Thymus (tissue), 11 donors: ENCODE measurements at regions not wholly inside any gene's neighbourhood (a gene's known extent, or its start where the extent isn't known, plus 50 kb on each side); places are given as distances from the start of the nearest gene placed in this dataset.

Experiments used
- DNase-seq, 9 donors: peaks; one replicate each; pipeline ENCODE4 v3.0.0-alpha.2; 2013; ENCODE audit warnings: low spot score in 9 of 9, low read depth in 6 of 9, missing footprints in 1 of 9
- H3K27ac ChIP-seq, 2 donors: one replicate each; pipeline ENCODE4 v1.5.1; 2013; ENCODE audit warnings: control low read depth in 1 of 2, low read depth in 1 of 2, low read length in 1 of 2, mild to moderate bottlenecking in 1 of 2, moderate library complexity in 1 of 2
- H3K27me3 ChIP-seq, 2 donors: one replicate each; pipeline ENCODE4 v1.5.1; 2013; ENCODE audit warnings: low read length in 1 of 2; ENCODE audit not compliant: control insufficient read depth in 2 of 2, insufficient read depth in 1 of 2
- H3K36me3 ChIP-seq, 2 donors: one replicate each; pipeline ENCODE4 v1.5.1; 2013; ENCODE audit warnings: low read length in 1 of 2, mild to moderate bottlenecking in 1 of 2, moderate library complexity in 1 of 2; ENCODE audit not compliant: control insufficient read depth in 2 of 2, insufficient read depth in 2 of 2
- H3K4me1 ChIP-seq, 2 donors: one replicate each; pipeline ENCODE4 v1.5.1; 2013; ENCODE audit warnings: low read length in 2 of 2; ENCODE audit not compliant: control insufficient read depth in 2 of 2, insufficient read depth in 2 of 2
- H3K4me3 ChIP-seq, 2 donors: one replicate each; pipeline ENCODE4 v1.5.1; 2013; ENCODE audit warnings: low read length in 2 of 2, control low read depth in 1 of 2, mild to moderate bottlenecking in 1 of 2
- H3K9me3 ChIP-seq, 2 donors: one replicate each; pipeline ENCODE4 v1.5.1; 2013; ENCODE audit warnings: low read length in 1 of 2, mild to moderate bottlenecking in 1 of 2; ENCODE audit not compliant: control insufficient read depth in 2 of 2, insufficient read depth in 1 of 2
- WGBS: extraction: QIAGEN DNeasy Blood & Tissue Kit; methylation state at CpG from one replicate; pipeline ENCODE4 v1.1.7; 2013; 5-methylcytosine and 5-hydroxymethylcytosine counted together
- donor health status: healthy.

- no peaks in the 10 kb centered on the region for H3K9me3 ChIP-seq
- H3K4me1 ChIP-seq, result no peaks in the 10 kb centered on the region
- H3K4me3 ChIP-seq, result no peak overlapping the region
- no peaks in the 10 kb centered on the region for H3K36me3 ChIP-seq
- no peak for DNase-seq
- no peak overlapping the region for H3K27ac ChIP-seq
- H3K27me3 ChIP-seq, result no peaks in the 10 kb centered on the region
- whole genome bisulfite sequencing, result 80% methylated on average over 3 of the region's 3 CpGs
These were observed 80.3 kb upstream of the RGS4 start for GRCh38 chr1:162988869-162989268.

GRCh38 chr1:162987866-162988265 lies 81.3 kb upstream of the RGS4 start:
- H3K27me3 ChIP-seq, result no peaks in the 10 kb centered on the region
- WGBS, result 96% methylated on average over 1 of the region's 1 CpG

DNA sequence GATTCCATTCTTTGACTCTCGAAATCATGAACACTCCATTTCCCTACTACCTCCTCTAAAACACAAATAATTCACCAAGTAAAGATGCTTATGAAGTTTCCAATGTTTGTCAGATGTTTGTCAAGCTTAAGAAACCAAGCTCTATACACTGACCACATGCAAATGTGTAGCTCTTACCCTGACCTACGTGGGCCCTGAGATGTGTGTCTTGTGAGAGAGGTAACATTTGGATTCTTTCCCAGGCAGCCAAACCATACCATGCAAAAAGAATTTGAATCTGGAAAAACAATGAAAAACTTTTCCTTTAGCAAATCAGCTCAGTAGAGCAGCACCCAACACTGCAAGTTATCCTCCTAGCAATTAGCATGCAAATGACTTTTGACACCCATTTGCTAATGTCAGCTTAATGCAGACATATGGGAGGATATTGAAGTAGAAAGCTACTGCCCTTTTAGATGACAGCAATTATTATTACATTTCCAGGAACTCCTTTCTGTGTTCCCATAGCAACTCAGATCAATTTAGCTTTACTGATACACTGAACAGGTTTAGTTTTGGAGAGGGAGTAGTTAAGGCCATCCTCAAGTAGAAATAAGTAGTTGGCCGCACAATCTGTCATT lies 83.2 kb upstream of the RGS4 start:
- no peak for DNase-seq
- no peak overlapping the region for H3K4me3 ChIP-seq
- no peak overlapping the region for H3K27ac ChIP-seq
- H3K4me1 ChIP-seq, result no peaks in the 10 kb centered on the region
- no peaks in the 10 kb centered on the region for H3K27me3 ChIP-seq
- no peaks in the 10 kb centered on the region for H3K9me3 ChIP-seq
- 90% methylated on average over 3 of the region's 3 CpGs for WGBS
- no peaks in the 10 kb centered on the region for H3K36me3 ChIP-seq

More at GRCh38 chr1:162987866-162988265, 81.3 kb upstream of the RGS4 start:
- Histone ChIP-seq H3K4me1 (no peaks in the 10 kb centered on the region), H3K4me3 (no peak overlapping the region), H3K36me3 (no peaks in the 10 kb centered on the region), H3K9me3 (no peaks in the 10 kb centered on the region), H3K27ac (no peak overlapping the region)
- no peak for DNase-seq

DNA sequence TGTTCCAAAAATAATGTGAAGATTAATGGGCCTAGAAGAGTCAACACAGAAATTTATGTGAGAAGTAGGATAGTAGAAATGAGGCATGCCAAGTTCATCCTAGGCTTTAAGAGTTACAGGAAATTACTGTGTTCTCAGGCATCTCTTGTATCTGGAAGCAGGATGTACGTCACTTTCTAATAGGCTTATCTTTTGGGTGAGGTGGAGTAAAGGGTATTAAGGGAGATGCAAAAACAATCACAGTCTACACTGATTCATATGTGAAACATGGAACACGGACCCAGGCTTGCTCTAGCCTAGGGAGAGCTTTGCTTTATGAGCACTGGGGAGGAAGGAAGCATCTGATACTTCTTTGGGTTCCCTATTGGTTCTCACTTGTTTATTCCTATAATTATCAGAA lies 84.5 kb upstream of the RGS4 start:
- WGBS, result 65% methylated on average over 2 of the region's 2 CpGs
- Histone ChIP-seq H3K9me3 (no peaks in the 10 kb centered on the region), H3K4me3 (no peak overlapping the region), H3K36me3 (no peaks in the 10 kb centered on the region), H3K27me3 (no peaks in the 10 kb centered on the region), H3K27ac (no peak overlapping the region), H3K4me1 (no peaks in the 10 kb centered on the region)
- no peak for DNase-seq

DNA sequence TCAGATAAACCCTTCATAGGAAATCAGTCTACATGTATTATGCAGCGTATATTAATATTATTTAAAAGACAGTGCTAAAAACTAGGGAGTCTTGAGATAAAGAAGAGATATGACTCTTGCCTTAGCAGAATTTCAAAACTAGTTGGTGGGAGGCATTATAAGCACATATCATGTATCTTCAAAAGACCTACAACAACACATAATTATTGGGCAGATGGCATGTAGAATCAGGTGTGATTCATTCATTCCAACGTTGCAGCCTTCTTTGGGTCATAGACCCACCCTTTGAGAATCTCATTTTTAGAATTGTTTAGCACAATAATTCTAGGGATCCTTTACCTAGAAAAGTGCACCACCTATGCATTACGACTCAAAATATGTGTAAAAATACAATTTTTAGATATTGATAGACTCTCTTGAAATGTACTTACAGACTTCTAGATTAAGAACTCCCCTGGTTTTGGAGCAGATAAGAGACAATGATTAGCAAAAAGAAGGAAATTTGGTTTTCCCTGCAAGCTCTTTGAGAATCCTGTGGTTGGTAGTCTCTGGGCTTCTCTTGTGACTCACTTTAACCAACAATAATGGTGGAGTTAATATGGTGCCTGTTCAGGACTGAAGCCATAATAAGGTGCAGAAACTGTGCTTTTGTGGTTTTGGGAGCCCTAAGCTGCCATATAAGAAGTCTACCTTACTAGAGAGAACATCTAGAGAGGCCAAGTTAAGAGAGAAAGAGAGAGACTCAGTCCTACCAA lies 85.3 kb upstream of the RGS4 start:
- 89% methylated on average over 3 of the region's 3 CpGs for WGBS

GRCh38 chr1:162982364-162982763 lies 86.8 kb upstream of the RGS4 start:
- Histone ChIP-seq H3K9me3 (no peaks in the 10 kb centered on the region), H3K4me1 (no peaks in the 10 kb centered on the region), H3K27me3 (no peaks in the 10 kb centered on the region), H3K4me3 (no peak overlapping the region), H3K27ac (no peak overlapping the region), H3K36me3 (no peaks in the 10 kb centered on the region)
- no peak for DNase-seq

More for the DNA sequence above, 85.3 kb upstream of the RGS4 start:
- Histone ChIP-seq H3K36me3 (no peaks in the 10 kb centered on the region), H3K4me1 (no peaks in the 10 kb centered on the region), H3K4me3 (no peak overlapping the region), H3K27me3 (no peaks in the 10 kb centered on the region), H3K9me3 (no peaks in the 10 kb centered on the region), H3K27ac (no peak overlapping the region)
- no peak for DNase-seq

DNA sequence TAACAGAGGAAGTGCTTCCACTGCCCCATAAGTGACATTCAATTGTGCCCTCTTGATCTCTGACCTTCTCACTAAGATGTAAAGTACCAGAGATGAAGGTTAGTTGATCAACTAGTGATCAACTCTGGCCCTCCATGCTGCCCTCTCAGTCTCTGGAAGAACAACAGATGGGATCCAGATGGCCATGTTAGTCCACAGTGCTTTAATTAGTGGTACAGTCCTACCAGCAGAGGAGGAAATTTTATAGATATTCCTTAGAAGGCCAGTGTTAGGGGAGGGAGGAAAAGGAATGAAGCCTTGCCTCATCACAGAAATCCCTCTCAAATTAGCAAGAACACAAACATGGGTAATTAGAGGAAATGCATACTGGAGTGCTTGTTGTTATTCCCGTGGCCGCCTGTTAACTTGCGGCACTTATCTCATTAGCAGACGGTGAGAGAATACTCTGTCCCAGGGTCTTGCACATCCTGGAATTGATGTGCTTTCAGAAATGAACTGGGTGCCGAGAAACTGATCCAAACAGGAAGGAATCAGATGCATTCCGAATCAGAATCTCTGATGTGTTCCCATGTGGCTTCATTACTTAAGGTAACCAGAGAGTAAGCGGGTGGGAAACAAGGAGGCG lies 91.1 kb upstream of the RGS4 start:
- no peaks in the 10 kb centered on the region for H3K36me3 ChIP-seq
- WGBS, result 84% methylated on average over 8 of the region's 8 CpGs
- no peaks in the 10 kb centered on the region for H3K4me1 ChIP-seq
- no peaks in the 10 kb centered on the region for H3K27me3 ChIP-seq
- H3K4me3 ChIP-seq, result no peak overlapping the region
- H3K27ac ChIP-seq, result no peak overlapping the region
- DNase-seq, result no peak
- no peaks in the 10 kb centered on the region for H3K9me3 ChIP-seq

DNA sequence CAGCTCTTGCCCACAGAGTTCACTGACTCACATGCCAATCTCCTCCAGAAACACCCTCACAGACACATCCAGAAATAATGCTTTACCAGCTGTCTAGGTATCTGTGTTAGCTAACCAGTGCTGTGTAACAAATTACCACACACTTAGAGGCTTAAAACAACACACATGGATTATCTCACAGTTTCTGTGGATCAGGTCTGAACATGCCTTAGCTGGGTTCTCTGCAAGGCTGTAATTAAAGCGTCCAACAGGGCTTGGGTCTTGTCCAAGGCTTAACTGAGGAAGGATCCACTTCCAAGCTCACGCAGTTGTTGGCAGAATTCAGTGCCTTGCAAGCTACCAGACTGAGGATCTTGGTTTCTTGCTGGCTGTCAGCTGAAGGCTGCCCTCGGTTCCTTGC lies 92.5 kb upstream of the RGS4 start:
- H3K4me1 ChIP-seq, result no peaks in the 10 kb centered on the region
- H3K4me3 ChIP-seq, result no peak overlapping the region
- no peaks in the 10 kb centered on the region for H3K27me3 ChIP-seq
- 90% methylated on average over 3 of the region's 3 CpGs for WGBS
- DNase-seq, result no peak
- H3K36me3 ChIP-seq, result no peaks in the 10 kb centered on the region
- no peaks in the 10 kb centered on the region for H3K9me3 ChIP-seq
- no peak overlapping the region for H3K27ac ChIP-seq

DNA sequence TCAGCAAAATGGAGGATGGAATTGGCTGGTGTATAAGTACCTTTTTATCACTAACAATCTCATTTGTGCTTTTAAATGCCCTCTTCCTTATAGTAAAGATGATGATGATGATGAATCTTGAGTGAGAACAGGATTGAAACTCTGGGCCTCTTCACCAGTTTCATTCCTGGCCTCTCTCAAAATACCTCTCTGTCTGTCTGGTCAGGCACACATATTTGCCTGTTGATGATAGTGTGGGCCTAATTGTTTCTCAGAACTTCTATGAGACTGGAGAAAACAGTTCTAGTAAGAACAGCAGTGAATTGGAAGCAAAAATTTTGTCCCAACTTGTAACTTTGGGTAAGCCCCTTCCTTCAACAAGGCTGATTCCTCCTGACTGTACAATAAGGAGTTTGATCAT lies 94.4 kb upstream of the RGS4 start:
- Histone ChIP-seq H3K4me3 (no peak overlapping the region), H3K27ac (no peak overlapping the region), H3K4me1 (no peaks in the 10 kb centered on the region), H3K9me3 (no peaks in the 10 kb centered on the region), H3K36me3 (no peaks in the 10 kb centered on the region), H3K27me3 (no peaks in the 10 kb centered on the region)
- DNase-seq, result no peak
